ENCODE measurements at regions not wholly inside any gene's neighbourhood (a gene's known extent, or its start where the extent isn't known, plus 50 kb on each side); places are given as distances from the start of the nearest gene placed in this dataset.

- TF ChIP-seq, protein P1, sequence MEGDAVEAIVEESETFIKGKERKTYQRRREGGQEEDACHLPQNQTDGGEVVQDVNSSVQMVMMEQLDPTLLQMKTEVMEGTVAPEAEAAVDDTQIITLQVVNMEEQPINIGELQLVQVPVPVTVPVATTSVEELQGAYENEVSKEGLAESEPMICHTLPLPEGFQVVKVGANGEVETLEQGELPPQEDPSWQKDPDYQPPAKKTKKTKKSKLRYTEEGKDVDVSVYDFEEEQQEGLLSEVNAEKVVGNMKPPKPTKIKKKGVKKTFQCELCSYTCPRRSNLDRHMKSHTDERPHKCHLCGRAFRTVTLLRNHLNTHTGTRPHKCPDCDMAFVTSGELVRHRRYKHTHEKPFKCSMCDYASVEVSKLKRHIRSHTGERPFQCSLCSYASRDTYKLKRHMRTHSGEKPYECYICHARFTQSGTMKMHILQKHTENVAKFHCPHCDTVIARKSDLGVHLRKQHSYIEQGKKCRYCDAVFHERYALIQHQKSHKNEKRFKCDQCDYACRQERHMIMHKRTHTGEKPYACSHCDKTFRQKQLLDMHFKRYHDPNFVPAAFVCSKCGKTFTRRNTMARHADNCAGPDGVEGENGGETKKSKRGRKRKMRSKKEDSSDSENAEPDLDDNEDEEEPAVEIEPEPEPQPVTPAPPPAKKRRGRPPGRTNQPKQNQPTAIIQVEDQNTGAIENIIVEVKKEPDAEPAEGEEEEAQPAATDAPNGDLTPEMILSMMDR (IDR thresholded peaks at IDR 0.05; ENCODE audit: low read depth, low read length) = no peak
- TF ChIP-seq POLR2A (IDR thresholded peaks at IDR 0.05; ENCODE audit: extremely low read depth, insufficient read length) (no peak), MYC (IDR thresholded peaks at IDR 0.05; ENCODE audit: low read depth, low read length) (no peak)
Observed at GRCh38 chr4:147398556-147398955, 82.3 kb upstream of the EDNRA start.
